ENCODE measurements at regions not wholly inside any gene's neighbourhood (a gene's known extent, or its start where the extent isn't known, plus 50 kb on each side); places are given as distances from the start of the nearest gene placed in this dataset.

DNA sequence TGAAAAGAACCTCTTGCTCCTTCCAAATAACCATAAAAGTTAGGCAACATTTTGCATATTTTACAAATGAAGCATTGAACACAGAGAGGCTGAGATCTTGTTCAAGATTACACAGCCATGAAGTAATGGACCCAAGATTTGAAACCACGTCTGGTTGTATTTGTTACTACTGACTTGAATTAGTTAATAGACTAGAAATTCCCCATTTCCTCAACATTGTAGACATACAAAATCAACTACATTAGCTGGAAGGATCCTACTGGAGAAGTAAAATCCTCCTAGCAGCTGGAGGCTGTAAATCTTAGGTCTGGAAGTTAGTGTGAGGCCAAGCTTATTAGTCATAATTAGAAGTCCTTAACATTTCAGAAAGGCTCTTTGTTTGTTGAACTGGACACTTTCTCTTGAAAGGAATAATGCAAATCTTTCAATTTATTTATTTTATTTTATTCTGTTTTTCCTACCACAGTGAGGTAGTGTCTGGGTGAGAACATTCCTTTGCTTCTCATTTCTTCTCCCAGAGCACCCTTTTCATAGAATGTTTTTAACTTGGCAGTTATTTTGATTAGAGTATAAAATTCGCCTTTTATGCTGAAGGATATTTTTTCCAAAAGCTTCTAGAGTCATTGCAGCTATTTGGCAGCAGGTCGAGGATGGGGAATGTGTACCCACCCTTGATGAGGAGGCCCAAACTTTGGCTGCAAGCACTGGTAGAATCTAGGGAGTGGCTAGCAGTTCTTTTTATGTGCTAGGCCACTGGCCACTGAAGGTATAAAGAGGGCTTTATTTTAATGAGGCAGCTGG, 62.0 kb upstream of the CLNK start:
- Histone ChIP-seq H4K20me1 (replicated peaks in 1 of 2; ENCODE audit: control insufficient read depth in 1 of 2, insufficient read depth in 2 of 2, low read length in 2 of 2) (no peaks in the 10 kb centered on the region), H3K4ac (replicated peaks; ENCODE audit: insufficient read length, low read depth, low read length) (no peak overlapping the region), H2BK120ac (replicated peaks; ENCODE audit: low read depth, low read length) (no peak overlapping the region), H3K4me3 (ENCODE audit: extremely low read depth in 1 of 4, insufficient read depth in 2 of 4, low read depth in 3 of 4, low read length in 4 of 4) (no peak overlapping the region), H3K4me2 (ENCODE audit: insufficient read depth in 1 of 2, low read depth in 2 of 2, low read length in 2 of 2) (no peak overlapping the region), H2AK5ac (ENCODE audit: low read depth, low read length) (no peak overlapping the region), H3K36me3 (ENCODE audit: control insufficient read depth in 2 of 4, insufficient read depth in 4 of 4, low read length in 3 of 4) (no peaks in the 10 kb centered on the region), H3K4me1 (replicated peaks in 1 of 4; ENCODE audit: control insufficient read depth in 3 of 4, insufficient read depth in 4 of 4, low read length in 3 of 4) (no peaks in the 10 kb centered on the region), H2AFZ (ENCODE audit: low read length) (no peak overlapping the region), H2BK12ac (ENCODE audit: low read depth, low read length) (no peak overlapping the region), H3K9me3 (ENCODE audit: insufficient read depth in 2 of 2, low read depth in 1 of 2, low read length in 1 of 2) (no peaks in the 10 kb centered on the region), H3K14ac (ENCODE audit: insufficient read length) (no peak overlapping the region), H2BK20ac (ENCODE audit: low read length) (no peak overlapping the region), H3K23ac (ENCODE audit: insufficient read length) (no peak overlapping the region), H3K18ac (ENCODE audit: extremely low read depth, low read length) (no peak overlapping the region), H3K23me2 (ENCODE audit: low read depth, low read length) (no peaks in the 10 kb centered on the region), H4K91ac (replicated peaks; ENCODE audit: insufficient read length, low read length) (no peak overlapping the region), H3K27me3 (replicated peaks in 1 of 4; ENCODE audit: control insufficient read depth in 3 of 4, extremely low read depth in 1 of 4, insufficient read depth in 3 of 4, low read length in 3 of 4) (no peaks in the 10 kb centered on the region), H3K79me1 (ENCODE audit: low read depth, low read length) (no peaks in the 10 kb centered on the region), H3K9ac (replicated peaks in 1 of 4; ENCODE audit: extremely low read depth in 1 of 4, low read depth in 3 of 4, low read length in 3 of 4) (no peak overlapping the region), H2BK5ac (ENCODE audit: low read depth, low read length) (no peak overlapping the region), H3K27ac (ENCODE audit: low read depth, low read length) (no peak overlapping the region), H3K79me2 (ENCODE audit: control insufficient read depth in 1 of 2, insufficient read depth in 2 of 2, low read length in 2 of 2) (no peaks in the 10 kb centered on the region), H4K8ac (ENCODE audit: extremely low read depth, insufficient read depth, low read length) (no peak overlapping the region), H2BK15ac (ENCODE audit: low read length) (no peak overlapping the region), H3K56ac (replicated peaks; ENCODE audit: insufficient read length, low read depth, low read length) (no peak overlapping the region), H4K5ac (ENCODE audit: insufficient read length, low read depth, low read length) (no peak overlapping the region)
- FAIRE-seq (no peak), DNase-seq (ENCODE audit: low read depth in 1 of 2, low spot score in 2 of 2) (no peak)
- ChIA-PET CTCF (ENCODE audit: partially characterized antibody) (interaction anchor here (0.8 to 1.7 kb wide), 2 partner anchors 10 to 506 kb away, joined by 3 to 4 read pairs; no protein-coding TSS in a partner anchor), POLR2A (ENCODE audit: partially characterized antibody) (no interaction called here)
- WGBS, 2 experiments (ENCODE audit: extremely low coverage in 1 of 2, insufficient coverage in 1 of 2, insufficient read length in 1 of 2, insufficient replicate concordance in 2 of 2, low coverage in 1 of 2, low lambda C conversion rate in 2 of 2, missing lambda C conversion rate in 1 of 2), result 93% methylated on average over 3 of the region's 3 CpGs; no CpG with 5 or more reads in 1 of the 2 experiments
- TF ChIP-seq SP1 (IDR thresholded peaks at IDR 0.05; ENCODE audit: low read depth, low read length) (no peak), EGR1 (IDR thresholded peaks at IDR 0.05; ENCODE audit: borderline replicate concordance, low read depth, low read length) (no peak), POLR2AphosphoS5 (IDR thresholded peaks at IDR 0.05; ENCODE audit: low read depth, low read length) (no peak), NANOG (IDR thresholded peaks at IDR 0.05; ENCODE audit: insufficient read depth, low read depth, low read length, poor library complexity, severe bottlenecking) (no peak), YY1 (IDR thresholded peaks at IDR 0.05; ENCODE audit: low read depth, low read length) (no peak), SIRT6 (IDR thresholded peaks at IDR 0.05; ENCODE audit: low read length) (no peak), PHF8 (conservative IDR thresholded peaks at IDR 0.05; ENCODE audit: low read depth, low read length) (no peak), CEBPB (IDR thresholded peaks at IDR 0.05; ENCODE audit: low read depth, low read length) (no peak), TCF12 (IDR thresholded peaks at IDR 0.05; ENCODE audit: low read depth, low read length) (no peak), KDM4A (IDR thresholded peaks at IDR 0.05; ENCODE audit: low read depth, low read length, severe bottlenecking) (no peak), RFX5 (IDR thresholded peaks at IDR 0.05; ENCODE audit: borderline replicate concordance, low read depth, low read length) (no peak)
- TF ChIP-seq, protein P1, sequence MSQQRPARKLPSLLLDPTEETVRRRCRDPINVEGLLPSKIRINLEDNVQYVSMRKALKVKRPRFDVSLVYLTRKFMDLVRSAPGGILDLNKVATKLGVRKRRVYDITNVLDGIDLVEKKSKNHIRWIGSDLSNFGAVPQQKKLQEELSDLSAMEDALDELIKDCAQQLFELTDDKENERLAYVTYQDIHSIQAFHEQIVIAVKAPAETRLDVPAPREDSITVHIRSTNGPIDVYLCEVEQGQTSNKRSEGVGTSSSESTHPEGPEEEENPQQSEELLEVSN (IDR thresholded peaks at IDR 0.05), result no peak
- TF ChIP-seq, protein P2, sequence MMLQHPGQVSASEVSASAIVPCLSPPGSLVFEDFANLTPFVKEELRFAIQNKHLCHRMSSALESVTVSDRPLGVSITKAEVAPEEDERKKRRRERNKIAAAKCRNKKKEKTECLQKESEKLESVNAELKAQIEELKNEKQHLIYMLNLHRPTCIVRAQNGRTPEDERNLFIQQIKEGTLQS (IDR thresholded peaks at IDR 0.05; ENCODE audit: insufficient read depth, low read depth, low read length), result no peak

Measured in H1 (cell line).